DND-41 (cell line): ENCODE measurements at regions not wholly inside any gene's neighbourhood (a gene's known extent, or its start where the extent isn't known, plus 50 kb on each side); places are given as distances from the start of the nearest gene placed in this dataset.

ENCODE experiments used
- CTCF ChIP-seq: IDR thresholded peaks from 2 replicates; pipeline ENCODE4 v1.5.1; 2012; ENCODE audit warnings: borderline replicate concordance, low read length, moderate library complexity, mild to moderate bottlenecking; ENCODE audit not compliant: poor library complexity, severe bottlenecking; ENCODE audit errors: extremely low read depth
- EZH2 ChIP-seq: IDR thresholded peaks from 3 replicates; pipeline ENCODE4 v1.6.1; 2012; ENCODE audit warnings: borderline replicate concordance, low read depth, mild to moderate bottlenecking, moderate library complexity, low read length, inconsistent platforms; ENCODE audit not compliant: severe bottlenecking

GRCh38 chr1:175802407-175803123 lies 59.2 kb upstream of the TNR start:
- TF ChIP-seq CTCF (no peak), EZH2 (no peak)
